ENCODE measurements at regions not wholly inside any gene's neighbourhood (a gene's known extent, or its start where the extent isn't known, plus 50 kb on each side); places are given as distances from the start of the nearest gene placed in this dataset.

GRCh38 chr1:228824366-228824765 is 89.1 kb downstream of the RHOU start:
- no peak for TF ChIP-seq CTCF (IDR thresholded peaks at IDR 0.05)
- TF ChIP-seq POLR2A (IDR thresholded peaks at IDR 0.05): no peak
